Lower lobe of right lung (tissue), 2 donors: ENCODE measurements at regions not wholly inside any gene's neighbourhood (a gene's known extent, or its start where the extent isn't known, plus 50 kb on each side); places are given as distances from the start of the nearest gene placed in this dataset.

Source experiments
- ATAC-seq, 2 donors: fragments of 200-7000 bp; cut with Tn5 transposase; one replicate each; pipeline ENCODE4 v1.9.1; 2020 to 2022; ENCODE audit warnings: mild to moderate bottlenecking in 2 of 2, moderate library complexity in 2 of 2
- DNase-seq: peaks from one replicate; pipeline ENCODE4 v3.0.0-alpha.2; 2020
- H3K27ac ChIP-seq: fragments of 200-600 bp; one replicate; pipeline ENCODE4 v1.8.0; 2022
- H3K27me3 ChIP-seq: fragments of 200-600 bp; one replicate; pipeline ENCODE4 v1.8.0; 2022; ENCODE audit warnings: low read depth
- H3K36me3 ChIP-seq: fragments of 200-600 bp; one replicate; pipeline ENCODE4 v1.8.0; 2022; ENCODE audit warnings: mild to moderate bottlenecking
- H3K4me1 ChIP-seq: fragments of 200-600 bp; one replicate; pipeline ENCODE4 v1.8.0; 2022
- H3K4me3 ChIP-seq: fragments of 200-600 bp; one replicate; pipeline ENCODE4 v1.8.0; 2022; ENCODE audit warnings: mild to moderate bottlenecking
- H3K9me3 ChIP-seq: fragments of 200-600 bp; one replicate; pipeline ENCODE4 v1.8.0; 2022
- intact Hi-C: fragments of 100-400 bp; cut with DNase I; formaldehyde crosslinking; loops from one replicate; pipeline ENCODE4 v1.11.0; 2022
- TF ChIP-seq, protein P1 (sequence below): fragments of 200-600 bp; IDR thresholded peaks from one replicate; pipeline ENCODE4 v1.8.0; 2022; ENCODE audit warnings: antibody characterized with exemption, mild to moderate bottlenecking
- donor health status: DM: no; HTN: yes; CAD: no; lungs with severe emphysema.

DNA sequence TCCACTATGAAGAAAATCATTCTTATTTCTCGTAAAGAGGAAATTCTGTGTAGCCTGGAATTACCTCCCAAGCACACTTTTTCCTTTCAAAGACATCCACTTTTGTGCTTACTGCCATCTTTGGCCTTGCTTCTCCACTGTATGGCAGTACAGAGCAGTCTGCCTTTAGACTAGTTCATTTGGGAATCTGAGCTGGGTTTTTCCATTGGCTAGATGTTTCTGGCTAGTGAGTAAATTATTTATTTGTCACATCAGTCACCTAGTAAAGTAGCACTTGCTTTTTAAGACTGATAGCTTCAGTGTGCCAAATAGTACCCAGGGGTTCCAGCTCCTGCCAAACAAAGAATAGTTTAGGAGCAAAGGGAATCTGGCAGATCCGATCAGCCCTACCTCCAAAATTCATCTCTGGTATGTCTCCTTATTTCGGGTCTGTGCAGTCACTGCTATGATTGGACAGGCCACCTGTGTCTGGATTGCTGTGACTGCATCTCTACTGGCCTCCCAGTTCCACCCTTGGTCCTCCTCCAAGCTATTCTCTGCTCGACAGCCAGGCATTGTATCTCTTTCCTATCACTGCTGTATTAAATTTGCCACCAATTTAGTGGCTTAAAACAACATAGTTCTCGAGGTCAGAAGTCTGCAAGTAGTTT is 97.6 kb downstream of the NUDT12 start:
- H3K27ac ChIP-seq, result no peak overlapping the region
- H3K4me1 ChIP-seq, result no peaks in the 10 kb centered on the region
- no peaks in the 10 kb centered on the region for H3K9me3 ChIP-seq
- DNase-seq (no peak), ATAC-seq (no peak)
- TF ChIP-seq, protein P1, sequence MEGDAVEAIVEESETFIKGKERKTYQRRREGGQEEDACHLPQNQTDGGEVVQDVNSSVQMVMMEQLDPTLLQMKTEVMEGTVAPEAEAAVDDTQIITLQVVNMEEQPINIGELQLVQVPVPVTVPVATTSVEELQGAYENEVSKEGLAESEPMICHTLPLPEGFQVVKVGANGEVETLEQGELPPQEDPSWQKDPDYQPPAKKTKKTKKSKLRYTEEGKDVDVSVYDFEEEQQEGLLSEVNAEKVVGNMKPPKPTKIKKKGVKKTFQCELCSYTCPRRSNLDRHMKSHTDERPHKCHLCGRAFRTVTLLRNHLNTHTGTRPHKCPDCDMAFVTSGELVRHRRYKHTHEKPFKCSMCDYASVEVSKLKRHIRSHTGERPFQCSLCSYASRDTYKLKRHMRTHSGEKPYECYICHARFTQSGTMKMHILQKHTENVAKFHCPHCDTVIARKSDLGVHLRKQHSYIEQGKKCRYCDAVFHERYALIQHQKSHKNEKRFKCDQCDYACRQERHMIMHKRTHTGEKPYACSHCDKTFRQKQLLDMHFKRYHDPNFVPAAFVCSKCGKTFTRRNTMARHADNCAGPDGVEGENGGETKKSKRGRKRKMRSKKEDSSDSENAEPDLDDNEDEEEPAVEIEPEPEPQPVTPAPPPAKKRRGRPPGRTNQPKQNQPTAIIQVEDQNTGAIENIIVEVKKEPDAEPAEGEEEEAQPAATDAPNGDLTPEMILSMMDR, result no peak
- H3K4me3 ChIP-seq, result no peak overlapping the region
- intact Hi-C loops, result no loop called here
- no peaks in the 10 kb centered on the region for H3K27me3 ChIP-seq
- no peaks in the 10 kb centered on the region for H3K36me3 ChIP-seq

DNA sequence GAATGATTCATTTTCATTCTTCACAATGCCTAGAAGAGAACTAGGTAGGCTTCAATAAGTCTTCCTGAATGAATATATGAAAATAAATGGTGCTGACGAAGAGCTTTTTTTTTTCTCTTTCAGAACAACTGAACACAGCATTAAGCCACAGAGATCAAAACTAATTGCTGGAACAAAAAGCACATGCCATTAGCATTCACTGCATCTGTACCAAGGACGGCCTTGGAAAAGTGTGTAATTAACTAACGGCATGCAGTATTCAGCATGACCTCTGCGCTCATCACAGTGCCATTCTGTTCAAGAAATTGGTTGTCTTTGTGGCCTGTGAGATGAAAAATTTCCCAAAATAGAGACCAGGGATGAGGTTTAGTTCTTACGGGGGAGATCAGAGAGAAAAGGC is 99.3 kb downstream of the NUDT12 start:
- H3K27ac ChIP-seq, result no peak overlapping the region
- no peak overlapping the region for H3K4me3 ChIP-seq
- no peaks in the 10 kb centered on the region for H3K27me3 ChIP-seq
- ATAC-seq (no peak), DNase-seq (no peak)
- no peaks in the 10 kb centered on the region for H3K4me1 ChIP-seq
- TF ChIP-seq, protein P1, result no peak
- no peaks in the 10 kb centered on the region for H3K36me3 ChIP-seq
- H3K9me3 ChIP-seq, result no peaks in the 10 kb centered on the region
- intact Hi-C loops, result no loop called here

DNA sequence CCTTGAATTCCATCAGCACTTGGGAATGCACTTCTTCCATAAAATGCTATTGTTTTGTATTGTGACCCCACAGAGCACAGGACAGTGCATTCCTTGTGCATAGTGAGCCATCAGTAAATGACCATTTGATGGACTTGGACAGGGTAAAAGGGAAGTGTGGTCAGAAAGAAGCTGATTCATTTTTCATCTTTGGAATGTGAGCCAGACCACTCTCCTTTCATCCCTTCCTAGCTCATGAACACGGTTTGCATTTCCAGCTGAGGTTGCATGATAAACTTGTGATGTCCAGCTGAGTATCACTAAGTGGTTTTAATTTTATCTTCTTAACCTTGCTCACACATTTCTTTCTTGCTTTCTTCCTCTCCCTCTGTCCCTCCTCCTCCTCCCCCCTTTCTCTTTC is 101.3 kb downstream of the NUDT12 start:
- intact Hi-C loops, result no loop called here
- Histone ChIP-seq H3K4me1 (no peaks in the 10 kb centered on the region), H3K4me3 (no peak overlapping the region), H3K27ac (no peak overlapping the region), H3K27me3 (no peaks in the 10 kb centered on the region), H3K36me3 (no peaks in the 10 kb centered on the region), H3K9me3 (no peaks in the 10 kb centered on the region)
- no peak for DNase-seq
- TF ChIP-seq, protein P1, result no peak
- no peak for ATAC-seq

DNA sequence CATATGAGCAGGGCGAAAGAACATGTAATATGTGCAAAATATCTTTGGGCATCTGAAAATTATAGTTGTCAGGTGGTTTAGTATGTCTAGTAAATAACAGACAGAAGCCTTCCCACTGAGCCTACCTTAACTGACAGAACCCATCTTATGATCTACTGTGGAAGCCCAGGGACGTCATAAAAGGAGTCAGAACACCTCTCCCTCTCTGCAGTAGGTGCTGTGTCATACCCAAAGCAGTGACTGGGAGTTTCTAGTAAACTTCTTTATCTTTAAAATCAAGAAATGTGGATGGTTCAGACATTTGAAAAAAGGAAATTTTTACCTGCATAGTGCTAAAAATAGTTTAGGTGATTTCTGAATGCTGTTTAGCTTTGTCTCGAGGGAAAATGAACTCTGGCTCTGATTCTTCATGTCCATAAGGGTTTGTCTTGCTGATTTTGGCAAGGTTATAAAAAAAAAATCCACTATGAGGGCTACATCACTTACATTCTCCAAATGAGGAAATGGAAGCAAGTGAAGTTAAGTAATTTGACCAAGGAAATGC is 104.0 kb downstream of the NUDT12 start:
- Histone ChIP-seq H3K4me1 (no peaks in the 10 kb centered on the region), H3K27ac (no peak overlapping the region), H3K36me3 (no peaks in the 10 kb centered on the region), H3K9me3 (no peaks in the 10 kb centered on the region), H3K4me3 (no peak overlapping the region), H3K27me3 (no peaks in the 10 kb centered on the region)
- ATAC-seq (no peak), DNase-seq (no peak)
- TF ChIP-seq, protein P1, result no peak
- intact Hi-C loops, result no loop called here

DNA sequence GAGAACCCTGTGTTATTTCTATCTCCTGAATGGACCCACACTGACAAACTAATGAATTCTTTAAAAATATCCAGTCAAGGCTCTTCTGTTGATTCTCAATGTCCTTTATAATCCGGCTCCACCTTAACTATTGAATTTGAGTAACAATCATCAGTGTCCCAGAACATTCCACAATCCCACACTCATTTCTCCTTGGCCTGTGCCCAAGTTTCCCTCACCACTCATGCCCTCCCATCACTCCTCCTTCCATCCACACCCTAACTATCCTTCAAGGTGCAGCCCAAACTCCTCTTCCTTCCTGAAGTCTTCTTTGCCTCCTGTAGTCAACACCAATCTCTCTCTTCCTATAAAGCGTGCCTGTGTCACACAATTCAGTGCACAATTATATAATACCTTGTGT is 106.1 kb downstream of the NUDT12 start:
- no peaks in the 10 kb centered on the region for H3K27me3 ChIP-seq
- TF ChIP-seq, protein P1, result no peak
- H3K36me3 ChIP-seq, result no peaks in the 10 kb centered on the region
- no peak overlapping the region for H3K27ac ChIP-seq
- no peak overlapping the region for H3K4me3 ChIP-seq
- intact Hi-C loops, result no loop called here
- ATAC-seq (no peak), DNase-seq (no peak)
- no peaks in the 10 kb centered on the region for H3K4me1 ChIP-seq
- H3K9me3 ChIP-seq, result no peaks in the 10 kb centered on the region
